D721Med (cell line): ENCODE measurements at regions not wholly inside any gene's neighbourhood (a gene's known extent, or its start where the extent isn't known, plus 50 kb on each side); places are given as distances from the start of the nearest gene placed in this dataset.

Experiments
- DNase-seq: peaks from one replicate; pipeline ENCODE4 v3.0.0; 2011; ENCODE audit warnings: low spot score; ENCODE audit not compliant: insufficient read length
- FAIRE-seq: peaks from 2 replicates; lab custom pipeline; 2011; peaks lifted over from hg19 to GRCh38; lab: Jason Lieb, UNC
- TF ChIP-seq, protein P1 (sequence below): IDR thresholded peaks from 2 replicates; pipeline ENCODE4 v1.5.1; 2012; ENCODE audit warnings: mild to moderate bottlenecking, control low read depth; ENCODE audit not compliant: insufficient read depth; ENCODE audit errors: missing control alignments

DNA sequence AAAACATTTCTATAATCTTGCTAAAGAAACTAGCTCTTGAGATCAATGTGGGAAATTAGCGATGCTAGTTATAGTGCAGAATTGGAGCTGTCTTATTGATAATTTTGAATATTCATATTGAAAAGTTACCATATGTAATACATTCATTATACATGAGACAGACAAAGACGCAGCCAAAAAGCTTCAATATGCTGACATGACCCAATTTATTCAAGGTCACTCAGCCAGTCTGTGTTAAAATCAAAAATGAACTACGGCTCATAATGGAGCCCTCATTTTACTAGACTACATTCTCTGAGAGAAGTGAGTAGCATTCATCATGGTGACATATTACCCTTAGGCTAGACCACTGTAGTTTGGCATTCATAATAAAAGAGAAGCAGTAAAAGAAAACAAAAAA is 107.3 kb upstream of the GABRG2 start:
- FAIRE-seq (no peak), DNase-seq (no peak)
- TF ChIP-seq, protein P1, sequence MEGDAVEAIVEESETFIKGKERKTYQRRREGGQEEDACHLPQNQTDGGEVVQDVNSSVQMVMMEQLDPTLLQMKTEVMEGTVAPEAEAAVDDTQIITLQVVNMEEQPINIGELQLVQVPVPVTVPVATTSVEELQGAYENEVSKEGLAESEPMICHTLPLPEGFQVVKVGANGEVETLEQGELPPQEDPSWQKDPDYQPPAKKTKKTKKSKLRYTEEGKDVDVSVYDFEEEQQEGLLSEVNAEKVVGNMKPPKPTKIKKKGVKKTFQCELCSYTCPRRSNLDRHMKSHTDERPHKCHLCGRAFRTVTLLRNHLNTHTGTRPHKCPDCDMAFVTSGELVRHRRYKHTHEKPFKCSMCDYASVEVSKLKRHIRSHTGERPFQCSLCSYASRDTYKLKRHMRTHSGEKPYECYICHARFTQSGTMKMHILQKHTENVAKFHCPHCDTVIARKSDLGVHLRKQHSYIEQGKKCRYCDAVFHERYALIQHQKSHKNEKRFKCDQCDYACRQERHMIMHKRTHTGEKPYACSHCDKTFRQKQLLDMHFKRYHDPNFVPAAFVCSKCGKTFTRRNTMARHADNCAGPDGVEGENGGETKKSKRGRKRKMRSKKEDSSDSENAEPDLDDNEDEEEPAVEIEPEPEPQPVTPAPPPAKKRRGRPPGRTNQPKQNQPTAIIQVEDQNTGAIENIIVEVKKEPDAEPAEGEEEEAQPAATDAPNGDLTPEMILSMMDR, result no peak

DNA sequence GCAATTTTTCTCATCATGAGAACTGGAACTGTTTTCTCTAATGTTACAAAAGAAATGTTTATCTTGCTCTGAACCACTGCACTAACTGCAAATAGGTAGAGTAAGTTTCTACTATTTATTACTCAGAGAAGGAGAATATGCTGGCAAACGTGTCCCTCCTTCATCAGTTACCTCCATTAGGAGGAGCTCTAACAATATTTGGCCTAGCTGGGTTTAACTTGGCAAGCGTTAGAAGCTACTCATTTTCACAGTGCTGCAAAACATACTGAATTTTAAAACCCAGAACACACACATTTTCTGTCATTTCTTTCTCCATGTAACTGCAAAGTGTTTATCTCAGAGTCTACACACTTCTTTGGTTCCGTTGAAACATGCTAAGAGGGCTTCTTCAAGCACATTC is 101.0 kb upstream of the GABRG2 start:
- DNase-seq, result no peak
- TF ChIP-seq, protein P1, result peak; percentile 89
- FAIRE-seq, result peak; percentile 86

DNA sequence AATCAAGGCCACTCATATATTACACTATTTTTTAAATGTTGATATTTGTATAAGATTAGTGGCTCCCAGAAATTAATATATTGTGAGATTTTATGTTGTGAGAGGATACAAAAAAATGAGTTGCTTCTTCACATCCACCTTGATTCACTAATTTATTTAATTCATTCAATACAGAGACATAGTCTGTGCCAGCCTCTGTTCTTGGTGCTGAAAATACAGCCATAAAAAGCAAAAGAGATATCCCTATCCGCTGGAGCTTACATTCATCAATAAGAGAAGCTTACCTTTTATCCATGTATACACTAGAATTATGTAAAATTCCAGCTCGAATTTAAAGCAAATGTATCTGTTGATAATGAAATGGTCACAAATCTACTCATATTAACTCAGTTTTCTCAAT is 92.2 kb upstream of the GABRG2 start:
- no peak for FAIRE-seq

DNA sequence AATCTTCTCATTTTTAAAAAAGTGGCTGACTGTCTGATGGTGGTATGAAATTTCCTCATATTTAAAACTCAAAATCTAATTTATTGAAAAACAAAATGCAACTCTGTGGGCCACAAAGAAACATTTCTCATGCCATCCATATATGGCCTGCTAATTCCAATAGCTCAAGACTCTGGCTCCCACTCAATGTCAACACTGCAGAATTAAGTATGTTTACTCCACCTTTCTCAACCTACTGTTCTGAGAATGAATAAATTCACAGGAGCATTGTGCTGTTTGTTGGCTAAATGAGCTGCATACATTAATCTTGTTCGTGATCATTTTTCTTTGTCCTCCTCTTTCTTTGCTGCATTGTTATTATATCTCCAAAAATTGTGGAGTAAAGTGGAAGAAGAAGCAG is 79.5 kb upstream of the GABRG2 start:
- FAIRE-seq (no peak), DNase-seq (no peak)
- TF ChIP-seq, protein P1, result no peak

More for the DNA sequence above, 92.2 kb upstream of the GABRG2 start:
- TF ChIP-seq, protein P1, result no peak
- DNase-seq, result no peak
